ENCODE measurements at regions not wholly inside any gene's neighbourhood (a gene's known extent, or its start where the extent isn't known, plus 50 kb on each side); places are given as distances from the start of the nearest gene placed in this dataset.

DNA sequence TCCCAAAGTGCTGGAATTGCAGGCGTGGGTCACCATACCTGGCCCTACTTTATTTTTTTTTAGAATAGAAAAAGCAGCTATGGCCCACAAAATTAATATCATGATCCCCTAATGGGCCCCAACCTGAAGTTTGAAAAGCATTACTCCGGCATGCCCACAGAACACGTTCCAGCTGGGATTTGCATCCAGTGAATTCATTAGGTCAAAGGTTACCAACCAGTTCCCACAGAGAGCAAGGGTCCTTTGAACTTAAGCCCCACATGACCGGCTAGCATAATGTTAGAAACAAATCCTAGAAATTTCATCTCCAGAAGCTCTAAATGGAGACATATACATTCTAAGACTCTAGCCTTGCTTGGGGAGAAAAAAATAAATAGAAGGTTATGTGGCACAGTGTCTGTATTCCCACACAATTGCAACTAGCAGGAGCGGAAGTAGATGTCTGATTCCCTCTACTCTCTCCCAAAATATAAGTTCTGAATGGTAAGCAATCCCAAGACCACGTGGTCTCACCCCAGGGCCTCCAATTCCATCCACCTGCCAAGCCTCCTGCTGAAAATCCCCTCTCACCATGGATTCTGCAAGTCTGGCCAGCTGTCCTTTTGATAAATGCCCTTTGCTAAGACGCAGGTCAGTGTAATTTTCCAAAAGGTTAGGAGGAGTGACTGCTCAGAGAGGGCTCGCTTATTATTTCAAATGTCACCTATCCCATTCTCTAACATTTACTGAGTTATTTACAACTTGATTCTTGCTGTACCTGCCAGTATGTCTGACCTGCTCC lies 395.8 kb downstream of the NPIPA8 start:
- WGBS (ENCODE audit: insufficient coverage), result 84% methylated on average over 4 of the region's 8 CpGs
- Histone ChIP-seq H3K4me1 (ENCODE audit: control insufficient read depth in 2 of 2, insufficient read depth in 2 of 2, low read length in 2 of 2) (peaks cover 8 to 14% of the 10 kb centered on the region in 2 donors), H3K4me3 (ENCODE audit: control extremely low read depth in 1 of 5, extremely low read depth in 1 of 5, insufficient read depth in 1 of 5, low read depth in 2 of 5, low read length in 4 of 5) (no peak overlapping the region), H4K20me1 (ENCODE audit: control insufficient read depth, insufficient read depth, low read length, poor library complexity, severe bottlenecking) (no peaks in the 10 kb centered on the region), H2AFZ (ENCODE audit: insufficient read depth, low read depth, low read length, poor library complexity, severe bottlenecking) (peak overlapping the region; percentile 34), H3K27ac (ENCODE audit: low read length in 2 of 2) (no peak overlapping the region), H3K9me3 (ENCODE audit: control extremely low read depth in 1 of 3, control insufficient read depth in 2 of 3, insufficient read depth in 1 of 3, low read length in 2 of 3) (no peaks in the 10 kb centered on the region), H3K79me2 (ENCODE audit: control insufficient read depth, insufficient read depth, low read length) (no peaks in the 10 kb centered on the region), H3K27me3 (replicated peaks in 1 of 4; ENCODE audit: control extremely low read depth in 1 of 4, control insufficient read depth in 3 of 4, insufficient read depth in 4 of 4, low read length in 3 of 4) (peaks cover 0 to 4% (median 0%) of the 10 kb centered on the region in 4 experiments), H3K36me3 (replicated peaks in 1 of 2; ENCODE audit: control extremely low read depth in 1 of 2, control insufficient read depth in 1 of 2, extremely low read depth in 1 of 2, insufficient read depth in 2 of 2, low read length in 1 of 2) (no peaks in the 10 kb centered on the region), H3K9ac (ENCODE audit: low read length) (no peak overlapping the region), H3K4me2 (replicated peaks; ENCODE audit: low read depth, low read length, poor library complexity, severe bottlenecking) (no peak overlapping the region)
- no peak overlapping the region for H3K4me3 Mint-ChIP-seq
- no peaks in the 10 kb centered on the region for H3K9me3 Mint-ChIP-seq (ENCODE audit: insufficient read depth)
- no peak overlapping the region for H3K27ac Mint-ChIP-seq
- ChIA-PET POLR2A (no interaction called here), CTCF (interaction anchor here (0.7 kb wide), 1 partner anchor 27 kb away, joined by 4 read pairs; no protein-coding TSS in a partner anchor)
- no peak for TF ChIP-seq CTCF (IDR thresholded peaks at IDR 0.05)
- intact Hi-C loops (cut with micrococcal nuclease), result no loop called here
- DNase-seq, result no peak
- peaks cover 5% of the 10 kb centered on the region for H3K27me3 Mint-ChIP-seq
- H3K4me1 Mint-ChIP-seq, result peaks cover 19% of the 10 kb centered on the region
- no peak for ATAC-seq (ENCODE audit: low read depth)

- TF ChIP-seq CTCF (IDR thresholded peaks at IDR 0.05) (no peak), EZH2 (IDR thresholded peaks at IDR 0.05; ENCODE audit: borderline replicate concordance, insufficient read depth, low read depth, low read length, poor library complexity, severe bottlenecking) (no peak)
- Mint-ChIP-seq H3K9me3 (ENCODE audit: insufficient read depth) (no peaks in the 10 kb centered on the region), H3K27me3 (peaks cover 5% of the 10 kb centered on the region), H3K27ac (peak overlapping the region; percentile 85), H3K4me3 (peak overlapping the region; percentile 80), H3K4me1 (peaks cover 19% of the 10 kb centered on the region)
- Histone ChIP-seq H3K4me1 (ENCODE audit: control insufficient read depth in 2 of 2, insufficient read depth in 2 of 2, low read length in 2 of 2) (peaks cover 8 to 14% of the 10 kb centered on the region in 2 donors), H2AFZ (ENCODE audit: insufficient read depth, low read depth, low read length, poor library complexity, severe bottlenecking) (peak overlapping the region; percentile 65), H3K27me3 (replicated peaks in 1 of 4; ENCODE audit: control extremely low read depth in 1 of 4, control insufficient read depth in 3 of 4, insufficient read depth in 4 of 4, low read length in 3 of 4) (peaks cover 0 to 4% (median 0%) of the 10 kb centered on the region in 4 experiments), H4K20me1 (ENCODE audit: control insufficient read depth, insufficient read depth, low read length, poor library complexity, severe bottlenecking) (no peaks in the 10 kb centered on the region), H3K27ac (ENCODE audit: low read length in 2 of 2) (peak overlapping the region; percentile 20 to 68), H3K4me2 (replicated peaks; ENCODE audit: low read depth, low read length, poor library complexity, severe bottlenecking) (peak overlapping the region; percentile 72), H3K79me2 (ENCODE audit: control insufficient read depth, insufficient read depth, low read length) (no peaks in the 10 kb centered on the region), H3K9me3 (ENCODE audit: control extremely low read depth in 1 of 3, control insufficient read depth in 2 of 3, insufficient read depth in 1 of 3, low read length in 2 of 3) (no peaks in the 10 kb centered on the region), H3K4me3 (ENCODE audit: control extremely low read depth in 1 of 5, extremely low read depth in 1 of 5, insufficient read depth in 1 of 5, low read depth in 2 of 5, low read length in 4 of 5) (peak overlapping the region in 3 of 5 experiments; percentile 21 to 50 (median 33)), H3K9ac (ENCODE audit: low read length) (peak overlapping the region; percentile 65), H3K36me3 (replicated peaks in 1 of 2; ENCODE audit: control extremely low read depth in 1 of 2, control insufficient read depth in 1 of 2, extremely low read depth in 1 of 2, insufficient read depth in 2 of 2, low read length in 1 of 2) (no peaks in the 10 kb centered on the region)
- intact Hi-C loops (cut with micrococcal nuclease), result no loop called here
- DNase-seq, result peak; percentile 46
- ChIA-PET POLR2A (no interaction called here), CTCF (interaction anchor here (0.7 to 1.6 kb wide), 2 partner anchors 18 to 28 kb away, joined by 4 read pairs; no protein-coding TSS in a partner anchor)
- WGBS (ENCODE audit: insufficient coverage), result 41% methylated on average over 2 of the region's 4 CpGs
- peak; percentile 63 for ATAC-seq (ENCODE audit: low read depth)
Observed at GRCh38 chr16:17939723-17940122, 396.8 kb downstream of the NPIPA8 start.

Measured in B cell (primary cell).